Daoy (cell line): ENCODE measurements at regions not wholly inside any gene's neighbourhood (a gene's known extent, or its start where the extent isn't known, plus 50 kb on each side); places are given as distances from the start of the nearest gene placed in this dataset.
"Not testable (repeated sequence)": the region's sequence is repeated elsewhere in the genome, so short reads cannot be mapped to it uniquely, and the experiment has no call there.

Experiments
- DNase-seq: peaks from one replicate; pipeline ENCODE4 v3.0.0-alpha.2; 2015; ENCODE audit warnings: low read depth

DNA sequence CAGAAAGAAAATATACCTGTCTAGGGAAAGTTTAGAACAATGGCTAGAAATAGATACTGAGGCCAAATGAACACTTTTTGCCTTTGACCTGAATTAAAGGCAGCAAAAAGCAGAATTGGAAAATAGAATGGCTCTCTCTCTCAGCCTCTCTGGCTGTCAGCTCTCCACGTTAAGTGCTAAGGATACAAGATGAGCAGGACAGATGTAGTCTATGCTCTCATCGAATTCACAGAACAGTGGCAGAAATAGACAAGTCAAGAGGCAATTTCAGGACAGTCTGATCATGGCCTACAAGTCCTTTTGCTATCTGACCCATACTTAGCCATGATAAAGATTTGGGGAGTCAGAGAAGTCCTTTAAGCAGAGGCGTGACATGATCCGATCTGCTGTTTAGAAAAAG, 120.2 kb upstream of the CREB1 start:
- DNase-seq, result no peak

DNA sequence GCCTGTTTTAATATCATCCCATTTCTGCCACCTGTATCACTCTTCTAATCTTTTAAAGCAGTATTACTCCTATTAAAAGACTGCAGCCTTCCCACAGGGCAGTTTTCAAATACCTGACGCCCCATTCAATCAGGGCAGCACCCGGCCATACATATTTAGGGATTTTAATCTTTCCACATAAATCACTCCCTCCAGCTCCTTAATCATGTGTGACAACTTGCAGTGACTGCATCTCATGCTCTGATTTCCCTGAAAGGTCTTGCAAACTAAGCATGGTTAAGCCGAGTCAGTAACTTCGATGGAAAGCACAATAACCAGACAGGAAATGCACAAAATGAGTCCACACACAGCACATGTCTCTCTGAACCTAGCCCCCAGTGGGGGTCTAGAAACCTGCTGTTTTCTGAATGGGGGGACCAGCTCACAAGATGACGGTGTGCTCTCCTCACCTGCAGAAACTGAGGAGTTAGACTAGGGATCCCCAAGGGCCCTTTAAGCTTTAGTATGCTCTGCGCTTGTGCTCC, 116.9 kb upstream of the CREB1 start:
- DNase-seq, result no peak

DNA sequence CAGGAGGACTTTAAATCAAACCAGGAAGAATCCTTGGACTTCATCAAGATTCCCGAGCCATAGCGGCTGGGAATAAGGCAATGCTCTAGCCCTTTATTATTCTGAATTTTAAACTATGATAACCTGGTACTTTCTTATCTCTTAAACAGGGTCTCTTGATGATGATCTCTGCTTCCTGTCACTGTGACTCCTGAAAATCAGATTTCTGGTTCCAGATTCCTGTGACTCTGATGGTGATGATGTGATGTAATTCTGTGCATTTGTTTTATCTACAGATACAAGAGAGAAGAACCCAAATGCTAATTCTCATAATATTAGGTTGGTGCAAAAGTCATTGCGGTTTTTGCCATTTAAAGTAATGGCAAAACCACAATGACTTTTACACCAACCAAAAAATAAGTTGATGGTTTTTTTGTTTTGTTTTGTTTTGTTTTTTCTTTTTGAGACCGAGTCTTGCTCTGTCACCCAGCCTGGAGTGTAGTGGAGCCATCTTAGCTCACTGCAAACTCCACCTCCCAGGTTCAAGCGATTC, 116.3 kb upstream of the CREB1 start:
- DNase-seq, result no peak

DNA sequence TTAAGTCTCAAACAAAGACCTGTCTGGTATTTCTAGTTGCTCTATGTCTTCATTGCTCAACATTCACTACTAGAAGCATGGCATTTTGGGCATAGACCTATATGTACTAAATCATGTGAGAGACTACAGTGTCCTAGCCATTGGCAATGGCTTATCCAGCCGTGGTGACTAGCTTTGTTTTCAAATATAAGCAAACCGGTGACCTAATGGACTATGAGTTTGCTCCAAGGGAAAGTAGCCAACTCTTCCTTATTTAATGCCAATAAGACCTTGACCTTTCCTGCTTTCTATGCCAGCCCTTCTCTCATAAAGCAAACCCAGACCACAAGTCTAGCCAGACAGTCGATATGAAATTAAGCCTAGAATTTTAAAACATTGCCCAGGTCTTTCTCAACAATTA, 113.7 kb upstream of the CREB1 start:
- DNase-seq, result no peak

DNA sequence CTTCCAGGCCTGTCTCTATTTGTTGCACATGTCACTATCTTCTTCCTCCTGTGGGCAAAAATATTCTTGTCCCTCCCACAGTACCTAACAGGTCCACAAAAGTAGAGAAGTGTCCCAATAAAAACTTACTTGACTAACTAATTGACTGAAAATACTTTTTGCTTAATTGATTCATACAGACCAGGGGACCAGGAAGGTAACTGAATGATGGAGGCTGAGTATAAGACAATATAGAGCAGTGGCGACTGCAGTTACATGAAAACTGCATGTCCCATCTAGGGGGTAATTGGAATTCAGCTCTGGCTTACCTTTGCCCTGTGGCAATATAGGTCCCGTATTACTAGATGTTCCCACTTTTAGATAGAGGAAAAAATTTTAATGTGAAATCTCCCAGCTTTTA, 112.9 kb upstream of the CREB1 start:
- no peak for DNase-seq

DNA sequence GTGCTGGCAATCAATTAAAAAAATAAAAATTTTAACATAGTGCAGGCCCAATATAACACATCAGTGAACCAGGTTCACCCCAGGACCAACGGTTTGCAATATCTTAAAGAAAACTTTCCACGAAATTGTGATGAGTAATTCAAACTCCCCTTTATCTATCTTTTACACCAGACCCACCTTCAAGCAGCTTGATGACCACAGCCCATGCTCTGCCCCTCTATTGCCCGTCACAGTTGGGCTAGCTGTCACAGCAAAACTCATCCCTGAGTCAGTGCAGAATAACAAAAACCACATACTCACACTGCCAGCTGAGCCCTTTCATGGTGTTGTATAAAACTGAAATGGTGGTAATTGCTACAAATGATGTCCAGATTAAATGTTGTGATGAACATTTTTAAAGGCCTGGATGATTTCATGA, 112.5 kb upstream of the CREB1 start:
- peak; percentile 75 for DNase-seq

DNA sequence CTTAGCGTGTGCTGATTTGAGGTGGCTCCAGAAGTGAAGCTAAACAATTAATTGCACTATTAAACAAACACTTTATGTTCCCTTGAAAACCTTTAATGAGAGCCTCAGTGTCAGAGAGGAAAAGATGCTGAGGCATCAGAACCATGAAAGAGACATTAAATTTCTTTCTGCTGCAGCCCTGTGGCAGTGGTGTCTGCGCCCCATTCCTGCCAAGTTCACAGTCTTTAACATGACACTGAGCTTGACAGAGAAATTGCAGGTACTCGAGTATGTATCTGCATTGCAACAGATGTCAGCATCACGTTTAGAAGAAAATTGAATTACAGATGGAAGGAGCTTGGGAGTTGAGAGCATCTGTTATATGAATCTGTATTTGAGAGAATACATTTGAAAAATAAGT, 111.3 kb upstream of the CREB1 start:
- DNase-seq, result no peak

DNA sequence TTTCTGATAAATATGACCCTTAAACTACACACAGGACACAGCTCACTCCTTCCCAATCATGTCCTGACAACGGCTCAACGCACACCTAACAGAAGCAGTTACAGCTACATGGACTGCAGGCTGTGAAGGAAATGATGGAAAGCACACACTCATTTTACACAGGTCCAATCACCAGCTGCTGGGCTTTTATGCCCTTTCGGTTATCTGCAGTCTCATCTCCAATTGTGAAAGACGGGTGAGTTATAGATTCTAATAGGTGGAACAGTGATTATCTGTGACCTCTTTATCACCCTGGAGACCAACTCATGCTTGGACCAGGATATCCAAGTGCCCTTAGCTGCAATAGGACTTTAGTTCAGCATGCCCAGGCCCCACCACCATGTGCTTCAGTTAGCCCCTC, 110.4 kb upstream of the CREB1 start:
- no peak for DNase-seq

DNA sequence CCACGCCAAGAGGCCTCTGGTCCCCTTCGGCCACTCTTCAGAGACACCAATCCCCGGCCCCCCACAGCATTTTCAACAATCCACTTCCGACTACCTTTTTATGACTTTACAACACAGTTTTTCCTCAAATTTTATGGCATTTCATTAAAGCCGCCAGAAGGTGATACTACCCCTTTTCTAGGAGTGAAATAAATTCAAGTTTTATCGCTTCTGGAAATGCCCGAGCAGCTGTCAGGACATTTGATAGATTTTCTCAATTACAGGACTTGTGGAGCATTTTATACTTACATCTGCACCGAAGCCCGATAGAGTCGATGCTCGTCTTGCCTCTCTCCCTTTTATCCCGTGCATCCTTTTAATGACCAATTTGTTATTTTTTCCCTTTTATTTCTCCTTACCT, 108.1 kb upstream of the CREB1 start:
- no peak for DNase-seq

DNA sequence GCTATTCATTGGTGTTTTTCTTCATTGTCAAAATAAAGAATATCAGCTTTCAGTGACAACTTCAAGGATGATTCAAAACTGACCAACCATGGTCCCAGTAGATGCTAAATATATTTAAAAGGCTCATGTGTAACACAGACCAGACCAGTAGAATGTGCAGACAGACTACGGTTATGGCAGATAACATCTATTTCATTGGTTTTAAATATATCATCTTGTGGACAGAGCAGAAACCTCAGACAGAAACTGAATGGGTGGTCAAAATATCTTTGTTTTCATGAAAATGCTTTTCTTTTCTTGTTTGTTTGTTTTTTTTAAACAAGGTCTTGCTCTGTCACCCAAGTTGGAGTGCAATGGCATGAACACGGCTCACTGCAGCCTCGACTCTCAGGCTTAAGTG, 107.4 kb upstream of the CREB1 start:
- no peak for DNase-seq

DNA sequence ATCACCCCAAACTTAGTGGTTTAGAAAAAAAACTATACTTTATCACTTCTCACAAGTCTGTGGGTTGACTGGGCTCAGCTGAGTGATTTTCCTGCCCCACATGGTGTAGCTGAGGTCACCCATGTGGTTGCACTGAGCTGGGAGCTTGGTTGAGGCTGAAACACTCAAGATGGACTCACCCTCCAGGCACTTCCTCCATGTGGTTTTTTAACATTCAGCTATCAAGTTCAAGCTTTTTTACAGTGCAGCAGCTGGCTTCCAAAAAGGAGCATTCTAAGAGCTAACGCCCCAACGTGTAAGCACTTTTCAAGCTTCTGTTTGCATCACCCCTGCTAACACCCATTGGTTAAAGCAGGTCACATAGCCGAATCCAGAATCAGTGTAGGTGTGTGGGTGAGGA, 105.9 kb upstream of the CREB1 start:
- peak; percentile 96 for DNase-seq

DNA sequence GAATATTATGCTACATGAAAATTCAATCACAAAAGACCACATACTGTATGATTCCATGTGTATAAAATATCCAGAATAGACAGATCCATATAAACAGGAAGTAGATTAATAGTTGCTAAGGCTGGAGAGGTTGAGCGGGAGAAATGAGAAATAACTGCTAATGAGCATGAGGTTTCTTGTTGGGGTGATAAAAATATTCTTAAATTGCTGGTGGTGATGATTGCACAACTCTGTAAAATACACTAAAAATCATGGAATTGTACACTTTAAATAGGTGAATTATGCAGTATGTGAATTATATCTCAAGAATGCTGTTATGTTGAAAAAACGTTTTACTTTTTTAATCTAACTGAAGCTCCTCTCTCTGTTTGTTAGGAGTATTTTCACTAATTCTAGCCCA, 101.8 kb upstream of the CREB1 start:
- no peak for DNase-seq

DNA sequence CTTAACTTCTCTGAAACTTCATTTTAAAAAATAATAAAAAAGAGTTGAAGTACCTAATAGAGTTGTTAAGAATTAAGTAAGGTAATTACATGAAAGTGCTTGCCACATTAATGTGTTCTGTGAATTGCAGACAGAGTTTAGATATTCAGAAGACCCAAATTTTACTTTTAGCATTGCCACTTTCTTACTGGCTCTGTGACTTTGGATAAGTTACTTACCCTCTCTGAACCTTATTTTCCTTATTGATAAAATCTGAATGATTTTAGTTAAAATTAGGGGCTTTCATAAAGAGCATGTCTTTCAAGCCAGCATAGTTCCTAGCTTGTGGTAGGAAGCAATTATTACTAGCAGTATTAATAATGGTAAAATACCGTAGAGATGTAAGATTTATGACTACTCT, 101.2 kb upstream of the CREB1 start:
- DNase-seq, result no peak

DNA sequence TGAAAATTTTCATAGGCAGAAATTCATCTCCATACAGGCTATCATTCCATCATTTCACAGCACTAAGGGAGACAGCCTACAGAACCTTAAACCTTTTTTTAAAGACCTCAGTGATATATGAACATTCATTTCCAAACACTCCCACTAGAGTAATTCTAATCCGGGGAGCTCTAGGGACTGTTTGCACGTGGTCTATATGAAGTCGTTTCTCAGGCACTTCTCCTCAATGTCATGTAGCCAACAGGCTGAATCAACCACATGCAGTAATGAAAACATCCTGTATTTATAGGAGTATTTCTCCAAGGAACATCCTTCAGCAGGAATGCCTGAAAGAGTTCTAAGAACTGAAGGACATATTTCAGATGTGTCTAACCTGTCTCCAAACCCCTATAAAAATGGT, 97.3 kb upstream of the CREB1 start:
- peak; percentile 15 for DNase-seq

DNA sequence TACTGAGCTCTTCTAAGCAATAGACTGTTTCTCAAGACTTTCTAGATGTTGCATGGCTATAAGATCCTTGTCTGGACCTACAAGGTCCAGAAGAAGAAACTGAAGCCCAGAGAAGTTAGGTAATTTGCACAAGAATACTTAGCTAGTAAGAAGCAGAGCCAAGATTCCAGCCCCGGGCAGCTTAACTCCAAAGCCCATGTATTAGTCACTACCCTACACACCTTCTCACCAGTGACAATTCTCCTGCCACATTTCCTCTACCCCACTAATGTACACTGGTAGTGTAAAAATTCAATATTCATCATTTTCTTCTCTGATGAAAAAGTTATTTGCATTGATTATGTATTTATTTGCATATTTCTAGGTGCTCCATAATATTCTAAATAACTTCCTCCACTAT, 95.5 kb upstream of the CREB1 start:
- no peak for DNase-seq

DNA sequence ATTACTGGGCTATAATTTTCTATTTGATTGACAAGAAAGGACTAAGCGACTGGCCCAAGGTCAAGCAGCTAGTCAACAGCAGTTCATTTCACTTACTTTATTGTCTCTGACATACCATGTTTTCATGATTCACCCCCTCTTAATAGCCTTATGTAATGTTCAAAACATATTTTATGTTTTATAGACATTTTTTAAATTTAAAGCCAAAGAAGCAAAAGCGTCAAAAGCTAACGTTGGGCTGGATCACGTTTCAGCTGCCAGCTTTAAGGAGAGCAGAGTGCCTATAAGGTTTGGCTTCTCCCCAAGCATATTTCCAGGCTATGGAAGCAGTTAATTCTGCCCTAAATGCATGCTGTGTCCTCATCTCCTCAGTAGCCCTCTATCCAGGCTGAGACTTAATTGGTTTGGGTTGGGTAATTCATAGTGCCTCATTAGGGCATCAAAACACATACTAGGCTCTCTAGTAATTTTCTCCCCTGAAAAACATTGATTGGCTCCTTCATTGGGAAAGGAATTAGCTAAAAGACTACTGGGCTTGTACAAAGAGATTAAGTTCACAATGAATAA, 94.8 kb upstream of the CREB1 start:
- no peak for DNase-seq

DNA sequence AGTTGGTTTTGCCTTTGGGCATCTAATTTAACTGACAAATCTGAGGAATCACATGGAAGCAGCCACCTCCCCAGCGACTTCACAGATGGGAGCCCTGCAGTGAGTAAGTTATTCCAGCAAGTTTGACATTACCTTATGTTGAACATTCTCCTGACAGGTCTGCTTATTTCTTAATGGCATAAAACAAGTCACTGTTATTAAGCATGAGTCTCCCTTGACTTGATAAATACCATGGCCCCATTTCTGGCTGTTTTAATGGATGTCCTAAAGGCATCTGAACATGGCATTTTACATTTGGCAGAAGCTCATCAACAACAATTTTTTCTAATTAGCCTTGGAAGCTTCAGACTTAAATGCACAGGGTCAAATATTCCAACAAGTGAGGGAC, 92.6 kb upstream of the CREB1 start:
- no peak for DNase-seq

DNA sequence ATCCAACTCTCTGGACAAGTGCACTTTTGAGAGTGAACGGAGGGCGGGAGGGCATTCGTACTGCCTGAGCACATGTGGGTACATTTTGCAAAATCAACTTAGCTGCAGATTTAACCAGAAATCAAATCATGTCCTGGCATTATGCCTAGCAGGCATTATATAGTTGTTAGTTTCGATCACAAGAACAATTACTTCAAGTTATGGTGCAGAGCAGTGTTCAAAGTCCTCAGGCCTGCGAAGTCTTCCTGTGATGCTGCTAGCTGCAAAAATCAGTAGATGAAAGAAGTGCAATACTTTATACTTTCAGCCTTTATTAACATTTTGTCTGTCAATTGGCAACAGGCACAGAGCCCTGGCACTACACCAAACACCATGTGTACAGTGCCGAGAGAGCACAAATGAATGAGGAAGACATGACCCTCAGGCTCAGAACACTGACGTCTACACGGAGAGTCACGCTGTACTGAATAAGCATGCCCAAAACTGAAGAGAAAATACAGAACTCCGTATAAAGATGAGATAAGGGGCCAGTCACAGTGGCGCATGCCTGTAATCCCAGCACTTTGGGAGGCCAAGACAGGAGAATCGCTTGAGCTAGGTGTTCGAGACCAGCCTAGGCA, 92.1 kb upstream of the CREB1 start:
- no peak for DNase-seq

DNA sequence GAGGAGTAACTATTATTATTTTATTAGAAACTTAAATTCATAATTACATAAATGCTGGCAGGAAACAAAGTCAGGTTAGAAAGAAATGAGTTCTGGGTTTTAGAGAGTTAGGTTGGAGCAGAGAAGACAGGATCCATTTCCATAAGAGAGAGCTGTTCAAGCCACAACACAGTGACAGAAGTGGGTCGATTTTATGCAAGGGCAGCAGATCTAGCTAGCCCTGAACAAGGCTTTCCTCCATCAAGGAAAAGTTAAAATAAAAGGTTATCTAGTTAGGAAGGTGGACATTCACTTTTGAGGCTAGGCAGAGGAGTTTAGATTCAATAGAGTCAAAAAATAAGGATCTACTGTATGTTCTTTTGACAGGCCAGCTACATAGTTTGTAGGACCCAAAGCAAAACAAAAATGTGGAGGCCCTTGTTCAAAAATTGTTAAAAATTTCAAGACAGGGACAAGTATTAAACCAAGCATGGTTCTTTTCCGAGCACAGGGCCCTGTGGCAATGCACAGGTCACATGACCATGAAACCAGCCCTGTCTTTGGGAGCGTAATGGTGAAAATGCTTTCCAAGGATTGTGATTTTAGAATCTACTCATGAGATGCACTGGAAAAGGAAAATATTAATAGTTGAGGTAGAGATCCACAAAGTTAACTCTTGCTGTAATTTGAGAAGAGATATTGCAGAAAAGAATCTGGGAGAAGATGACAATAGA, 91.2 kb upstream of the CREB1 start:
- no peak for DNase-seq

DNA sequence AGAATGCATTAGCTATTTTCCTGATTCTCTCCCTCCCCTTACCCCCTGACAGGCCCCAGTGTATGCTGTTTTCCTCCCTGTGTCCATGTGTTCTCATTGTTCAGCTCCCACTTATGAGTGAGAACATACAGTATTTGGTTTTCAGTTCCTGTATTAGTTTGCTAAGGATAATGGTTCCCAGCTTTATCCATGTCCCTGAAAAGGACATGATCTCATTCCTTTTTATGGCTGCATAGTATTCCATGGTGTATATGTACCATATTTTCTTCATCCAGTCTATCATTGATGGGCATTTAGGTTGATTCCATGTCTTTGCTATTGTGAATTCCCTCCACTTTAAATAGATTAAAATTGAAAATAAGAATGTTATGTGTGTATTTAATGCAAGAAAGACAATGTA, 89.9 kb upstream of the CREB1 start:
- DNase-seq, result not testable (repeated sequence)

DNA sequence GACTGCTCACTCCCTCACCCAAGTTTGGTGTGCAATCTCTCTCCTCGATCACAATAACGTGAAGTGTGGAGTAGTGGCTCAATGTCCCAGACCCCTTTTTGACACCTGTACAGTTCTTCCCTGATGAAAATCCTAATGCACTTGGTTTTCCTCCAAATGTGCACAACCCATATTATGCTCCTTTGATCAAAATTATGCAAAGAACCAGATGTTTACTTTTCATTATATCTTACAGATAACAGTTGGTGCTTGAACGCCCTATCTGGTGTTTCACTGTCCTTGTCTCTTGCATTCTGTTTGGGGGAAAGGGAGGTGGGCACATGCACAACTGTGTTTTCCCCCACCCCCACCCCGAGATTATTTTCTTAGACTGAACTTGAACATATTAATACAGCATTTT, 85.0 kb upstream of the CREB1 start:
- no peak for DNase-seq

DNA sequence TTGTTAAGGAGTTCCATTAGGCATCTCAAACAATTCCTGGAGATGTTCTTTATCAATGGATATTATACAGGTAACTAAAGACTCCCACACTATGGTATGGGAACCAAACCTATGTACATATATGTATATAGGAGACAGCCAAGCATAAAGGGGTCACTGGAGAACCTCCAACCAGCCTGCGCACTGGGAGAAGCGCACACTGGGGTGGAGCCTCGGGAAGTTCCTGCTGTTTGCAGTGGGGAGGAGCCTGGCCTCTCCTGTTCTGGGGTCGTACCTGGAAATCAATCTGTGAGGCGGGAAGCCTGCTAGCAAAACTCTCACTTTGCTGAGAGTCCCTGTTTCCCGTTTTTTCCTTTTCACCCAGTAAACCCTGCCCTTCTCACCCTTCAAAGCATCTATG, 83.1 kb upstream of the CREB1 start:
- DNase-seq, result no peak

DNA sequence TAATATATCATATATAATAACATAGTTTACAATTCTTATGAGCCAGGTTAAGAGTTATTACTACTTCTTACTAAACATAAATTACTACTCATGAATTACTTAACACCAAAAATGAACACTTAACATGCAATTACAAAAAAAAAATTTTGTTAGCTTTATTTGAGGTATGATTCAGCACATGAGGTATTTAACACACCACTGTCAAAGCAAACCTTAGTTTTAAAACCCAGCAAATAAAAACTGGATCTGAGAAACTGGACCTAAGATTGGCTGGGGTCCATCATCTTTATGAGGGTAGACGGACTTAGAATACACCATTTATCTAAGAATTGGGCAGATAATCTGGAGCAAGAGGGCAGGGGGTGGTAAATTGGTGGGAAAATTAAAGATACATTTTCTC, 81.8 kb upstream of the CREB1 start:
- DNase-seq, result no peak
